ENCODE measurements at regions not wholly inside any gene's neighbourhood (a gene's known extent, or its start where the extent isn't known, plus 50 kb on each side); places are given as distances from the start of the nearest gene placed in this dataset.
A peak's percentile ranks its signal among the peaks of the same experiment; 100 is the strongest.

- no peak overlapping the region for H3K4me3 ChIP-seq (ENCODE audit: low read depth, low read length, poor library complexity, severe bottlenecking)
- no peak for TF ChIP-seq CTCF (conservative IDR thresholded peaks at IDR 0.05; ENCODE audit: low read depth, low read length)
- no peak for TF ChIP-seq EZH2 (IDR thresholded peaks at IDR 0.05; ENCODE audit: borderline replicate concordance, low read depth, low read length, poor library complexity, severe bottlenecking)
- H3K27ac ChIP-seq (ENCODE audit: low read depth, low read length, poor library complexity, severe bottlenecking) = no peak overlapping the region
- H3K4me1 ChIP-seq (ENCODE audit: insufficient read depth, low read length, poor library complexity, severe bottlenecking) = peaks cover 1% of the 10 kb centered on the region
- H3K9me3 ChIP-seq (ENCODE audit: low read depth, low read length, poor library complexity, severe bottlenecking) = no peaks in the 10 kb centered on the region
- no peak for DNase-seq (ENCODE audit: low spot score)
- H3K36me3 ChIP-seq (ENCODE audit: insufficient read depth, low read length, poor library complexity, severe bottlenecking) = no peaks in the 10 kb centered on the region
- ChIA-PET POLR2A (ENCODE audit: low non-redundant PET) (no interaction called here), CTCF (no interaction called here)
- BruUV-seq (replicated peaks) = no TSS peak
- H3K27me3 ChIP-seq (replicated peaks; ENCODE audit: insufficient read depth, low read depth, low read length, poor library complexity) = no peaks in the 10 kb centered on the region
- intact Hi-C loops (cut with micrococcal nuclease; ENCODE audit: unreplicated experiment) = no loop called here
Measured at GRCh38 chr1:201591981-201592380, 53.1 kb downstream of the NAV1 start.

- intact Hi-C loops (cut with micrococcal nuclease; ENCODE audit: unreplicated experiment) = no loop called here
- H3K27ac ChIP-seq (ENCODE audit: low read depth, low read length, poor library complexity, severe bottlenecking) = no peak overlapping the region
- H3K27me3 ChIP-seq (replicated peaks; ENCODE audit: insufficient read depth, low read depth, low read length, poor library complexity) = no peaks in the 10 kb centered on the region
- peak; percentile 38 for DNase-seq (ENCODE audit: low spot score)
- H3K36me3 ChIP-seq (ENCODE audit: insufficient read depth, low read length, poor library complexity, severe bottlenecking) = no peaks in the 10 kb centered on the region
- ChIA-PET POLR2A (ENCODE audit: low non-redundant PET) (no interaction called here), CTCF (no interaction called here)
- no peak overlapping the region for H3K4me3 ChIP-seq (ENCODE audit: low read depth, low read length, poor library complexity, severe bottlenecking)
- no peaks in the 10 kb centered on the region for H3K9me3 ChIP-seq (ENCODE audit: low read depth, low read length, poor library complexity, severe bottlenecking)
- TF ChIP-seq EZH2 (IDR thresholded peaks at IDR 0.05; ENCODE audit: borderline replicate concordance, low read depth, low read length, poor library complexity, severe bottlenecking) (no peak), CTCF (conservative IDR thresholded peaks at IDR 0.05; ENCODE audit: low read depth, low read length) (no peak)
- H3K4me1 ChIP-seq (ENCODE audit: insufficient read depth, low read length, poor library complexity, severe bottlenecking) = peaks cover 15% of the 10 kb centered on the region
- BruUV-seq (replicated peaks) = no TSS peak
Measured at GRCh38 chr1:201593200-201593921, 54.4 kb downstream of the NAV1 start.

GRCh38 chr1:201594575-201595245 is 55.8 kb downstream of the NAV1 start:
- Histone ChIP-seq H3K4me1 (ENCODE audit: insufficient read depth, low read length, poor library complexity, severe bottlenecking) (peaks cover 15% of the 10 kb centered on the region), H3K4me3 (ENCODE audit: low read depth, low read length, poor library complexity, severe bottlenecking) (no peak overlapping the region), H3K36me3 (ENCODE audit: insufficient read depth, low read length, poor library complexity, severe bottlenecking) (no peaks in the 10 kb centered on the region), H3K27ac (ENCODE audit: low read depth, low read length, poor library complexity, severe bottlenecking) (no peak overlapping the region), H3K9me3 (ENCODE audit: low read depth, low read length, poor library complexity, severe bottlenecking) (no peaks in the 10 kb centered on the region), H3K27me3 (replicated peaks; ENCODE audit: insufficient read depth, low read depth, low read length, poor library complexity) (no peaks in the 10 kb centered on the region)
- TF ChIP-seq CTCF (conservative IDR thresholded peaks at IDR 0.05; ENCODE audit: low read depth, low read length) (no peak), EZH2 (IDR thresholded peaks at IDR 0.05; ENCODE audit: borderline replicate concordance, low read depth, low read length, poor library complexity, severe bottlenecking) (no peak)
- peak; percentile 38 for DNase-seq (ENCODE audit: low spot score)
- POLR2A ChIA-PET (ENCODE audit: low non-redundant PET) = no interaction called here
- CTCF ChIA-PET = no interaction called here
- BruUV-seq (replicated peaks) = no TSS peak
- intact Hi-C loops (cut with micrococcal nuclease; ENCODE audit: unreplicated experiment) = no loop called here
